HepG2 (cell line): ENCODE measurements at regions not wholly inside any gene's neighbourhood (a gene's known extent, or its start where the extent isn't known, plus 50 kb on each side); places are given as distances from the start of the nearest gene placed in this dataset.

ENCODE experiments used
- ATAC-seq: fragments of 200-7000 bp; cut with Tn5 transposase; 3 replicates; pipeline ENCODE4 v1.9.1; 2020; ENCODE audit warnings: mild to moderate bottlenecking, moderate library complexity
- BruUV-seq: library from RNA; stranded (reverse); fragments of 400-500 nt; replicated peaks from 2 replicates; lab custom pipeline; 2021; lab: Mats Ljungman, UMichigan
- CTCF ChIA-PET: fragments of 300-600 bp; formaldehyde crosslinking; extraction: SDS; loops from one replicate; lab custom pipeline; 2021; ENCODE audit warnings: low total read pairs, inconsistent platforms, low intra/inter-chr PET ratio; lab: Yijun Ruan, JAX
- POLR2A ChIA-PET: fragments of 350-600 bp; sonication (Branson Sonifier 250); formaldehyde crosslinking; loops from one replicate; lab custom pipeline; 2020; ENCODE audit warnings: antibody characterized with exemption, inconsistent platforms; lab: Yijun Ruan, JAX
- DNase-seq: peaks from one replicate; pipeline ENCODE4 v3.0.0-alpha.2; 2015; ENCODE audit warnings: low spot score
- FAIRE-seq: peaks from 3 replicates; lab custom pipeline; 2011; peaks lifted over from hg19 to GRCh38; lab: Jason Lieb, UNC
- H2AFZ ChIP-seq: one replicate; pipeline ENCODE4 v1.6.1; 2011; ENCODE audit warnings: low read length, inconsistent platforms
- H3K27ac ChIP-seq: fragments of 300-600 bp; 3 replicates; pipeline ENCODE4 v1.8.0; 2011; ENCODE audit warnings: mixed run types, mild to moderate bottlenecking, mixed read lengths, low read length, inconsistent platforms; ENCODE audit not compliant: insufficient read depth; ENCODE audit errors: extremely low read length
- H3K27me3 ChIP-seq, 2 experiments: fragments of 200-600 bp in 1 of 2; 2 replicates in 1 of 2; 3 replicates in 1 of 2; pipeline versions ENCODE4 v1.6.0 to v1.8.0; 2011; ENCODE audit warnings: low read length in 2 of 2, mild to moderate bottlenecking in 2 of 2, moderate library complexity in 2 of 2, inconsistent platforms in 1 of 2; ENCODE audit not compliant: insufficient read depth in 2 of 2, control insufficient read depth in 1 of 2
- H3K36me3 ChIP-seq, 2 experiments: fragments of 200-600 bp in 1 of 2; replicated peaks in 1 of 2; 2 replicates in 1 of 2; 3 replicates in 1 of 2; pipeline versions ENCODE4 v1.5.1 to v1.8.0; 2011; ENCODE audit warnings: low read length in 2 of 2, inconsistent platforms in 1 of 2; ENCODE audit not compliant: insufficient read depth in 2 of 2, control insufficient read depth in 1 of 2
- H3K4me1 ChIP-seq: 2 replicates; pipeline ENCODE4 v1.5.1; 2012; ENCODE audit warnings: low read length, inconsistent platforms; ENCODE audit not compliant: insufficient read depth
- H3K4me2 ChIP-seq: 2 replicates; pipeline ENCODE4 v1.6.0; 2011; ENCODE audit warnings: low read depth, low read length, inconsistent platforms
- H3K4me3 ChIP-seq, 3 experiments: fragments of 200-600 bp in 1 of 3; sonication (generic), shearing (Covaris generic) in 1 of 3; replicated peaks in 1 of 3; 2 replicates each; pipeline ENCODE4 v1.5.1; 2011 to 2016; ENCODE audit warnings: low read length in 3 of 3, inconsistent platforms in 2 of 3, low read depth in 2 of 3, mild to moderate bottlenecking in 2 of 3, control low read depth in 1 of 3, mixed read lengths in 1 of 3; ENCODE audit not compliant: insufficient read depth in 1 of 3
- H3K79me2 ChIP-seq: one replicate; pipeline ENCODE4 v1.6.1; 2011; ENCODE audit warnings: low read length, inconsistent platforms; ENCODE audit not compliant: insufficient read depth
- H3K9ac ChIP-seq: 2 replicates; pipeline ENCODE4 v1.6.0; 2011; ENCODE audit warnings: mild to moderate bottlenecking, low read depth, low read length, inconsistent platforms; ENCODE audit not compliant: insufficient read depth
- H3K9me3 ChIP-seq: 2 replicates; pipeline ENCODE4 v1.5.1; 2012; ENCODE audit warnings: mild to moderate bottlenecking, low read length
- H4K20me1 ChIP-seq: 2 replicates; pipeline ENCODE4 v1.6.0; 2011; ENCODE audit warnings: inconsistent platforms, mild to moderate bottlenecking, low read length, moderate library complexity; ENCODE audit not compliant: insufficient read depth
- FOSL2 ChIP-seq: sonication (generic); formaldehyde crosslinking; IDR thresholded peaks from 2 replicates; pipeline ENCODE4 v1.4.0; 2020; ENCODE audit warnings: missing genetic modification reagents
- HOXA3 ChIP-seq: sonication (generic); formaldehyde crosslinking; IDR thresholded peaks from 2 replicates; pipeline ENCODE4 v1.5.0; 2020; ENCODE audit warnings: missing genetic modification reagents
- ISL2 ChIP-seq: sonication (generic); formaldehyde crosslinking; IDR thresholded peaks from 2 replicates; pipeline ENCODE4 v1.5.0; 2020; ENCODE audit warnings: missing genetic modification reagents
- NFKB2 ChIP-seq: sonication (generic); formaldehyde crosslinking; IDR thresholded peaks from 2 replicates; pipeline ENCODE4 v1.4.0; 2020; ENCODE audit warnings: missing genetic modification reagents, borderline replicate concordance
- RFXANK ChIP-seq: IDR thresholded peaks from 2 replicates; pipeline ENCODE4 v1.6.1; 2016
- RFXAP ChIP-seq: sonication (generic); formaldehyde crosslinking; IDR thresholded peaks from 2 replicates; pipeline ENCODE4 v1.4.0; 2020; ENCODE audit warnings: missing genetic modification reagents, borderline replicate concordance
- THAP8 ChIP-seq: sonication (generic); formaldehyde crosslinking; IDR thresholded peaks from 2 replicates; pipeline ENCODE4 v1.5.1; 2020; ENCODE audit warnings: missing genetic modification reagents, mild to moderate bottlenecking, borderline replicate concordance
- ZNF253 ChIP-seq: sonication (generic); formaldehyde crosslinking; IDR thresholded peaks from 2 replicates; pipeline ENCODE4 v1.8.0; 2022; ENCODE audit warnings: mild to moderate bottlenecking, missing genetic modification reagents, borderline replicate concordance
- ZNF484 ChIP-seq: sonication (generic); formaldehyde crosslinking; IDR thresholded peaks from 2 replicates; pipeline ENCODE4 v1.5.1; 2020; ENCODE audit warnings: mild to moderate bottlenecking, low read depth, missing genetic modification reagents, borderline replicate concordance
- ZNF510 ChIP-seq: sonication (generic); formaldehyde crosslinking; IDR thresholded peaks from 2 replicates; pipeline ENCODE4 v1.4.0; 2020; ENCODE audit warnings: low read depth, mild to moderate bottlenecking, missing genetic modification reagents
- ZNF747 ChIP-seq: sonication (generic); formaldehyde crosslinking; IDR thresholded peaks from 2 replicates; pipeline ENCODE4 v1.8.1; 2023; ENCODE audit warnings: missing genetic modification reagents, mild to moderate bottlenecking, borderline replicate concordance
- WGBS: methylation state at CpG from one replicate; pipeline ENCODE4 v1.1.6; 2017; ENCODE audit warnings: low lambda C conversion rate; 5-methylcytosine and 5-hydroxymethylcytosine counted together
- in situ Hi-C: cut with HindIII; loops from 2 replicates; pipeline ENCODE4 v1.10.0; 2017; ENCODE audit warnings: low pct_unique_long_range_greater_than_20kb; ENCODE audit not compliant: extremely low pct_ligation_motif_present
- intact Hi-C: fragments of 100-400 bp; cut with micrococcal nuclease; formaldehyde crosslinking; loops from one replicate; pipeline ENCODE4 v1.10.0; 2022; ENCODE audit not compliant: unreplicated experiment
- TF ChIP-seq, protein P1 (sequence below): sonication (generic); formaldehyde crosslinking; IDR thresholded peaks from 2 replicates; pipeline ENCODE4 v1.5.1; 2020; ENCODE audit warnings: missing genetic modification reagents, mild to moderate bottlenecking, borderline replicate concordance

GRCh38 chr12:131505561-131505960, 205.3 kb upstream of the SFSWAP start:
- no peaks in the 10 kb centered on the region for H3K9me3 ChIP-seq
- ChIA-PET CTCF (no interaction called here), POLR2A (no interaction called here)
- H2AFZ ChIP-seq: no peak overlapping the region
- DNase-seq: no peak
- TF ChIP-seq FOSL2 (no peak), RFXAP (CRISPR knock-in tag) (no peak), NFKB2 (CRISPR knock-in tag) (no peak), ZNF484 (CRISPR knock-in tag) (no peak), RFXANK (CRISPR knock-in tag) (no peak), HOXA3 (no peak), ZNF747 (CRISPR knock-in tag) (no peak), THAP8 (CRISPR knock-in tag) (no peak), ZNF253 (CRISPR knock-in tag) (no peak), ISL2 (CRISPR knock-in tag) (no peak), ZNF510 (no peak)
- TF ChIP-seq, protein P1, sequence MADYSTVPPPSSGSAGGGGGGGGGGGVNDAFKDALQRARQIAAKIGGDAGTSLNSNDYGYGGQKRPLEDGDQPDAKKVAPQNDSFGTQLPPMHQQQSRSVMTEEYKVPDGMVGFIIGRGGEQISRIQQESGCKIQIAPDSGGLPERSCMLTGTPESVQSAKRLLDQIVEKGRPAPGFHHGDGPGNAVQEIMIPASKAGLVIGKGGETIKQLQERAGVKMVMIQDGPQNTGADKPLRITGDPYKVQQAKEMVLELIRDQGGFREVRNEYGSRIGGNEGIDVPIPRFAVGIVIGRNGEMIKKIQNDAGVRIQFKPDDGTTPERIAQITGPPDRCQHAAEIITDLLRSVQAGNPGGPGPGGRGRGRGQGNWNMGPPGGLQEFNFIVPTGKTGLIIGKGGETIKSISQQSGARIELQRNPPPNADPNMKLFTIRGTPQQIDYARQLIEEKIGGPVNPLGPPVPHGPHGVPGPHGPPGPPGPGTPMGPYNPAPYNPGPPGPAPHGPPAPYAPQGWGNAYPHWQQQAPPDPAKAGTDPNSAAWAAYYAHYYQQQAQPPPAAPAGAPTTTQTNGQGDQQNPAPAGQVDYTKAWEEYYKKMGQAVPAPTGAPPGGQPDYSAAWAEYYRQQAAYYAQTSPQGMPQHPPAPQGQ (CRISPR knock-in tag): no peak
- BruUV-seq: no TSS peak
- in situ Hi-C loops: no loop called here
- FAIRE-seq: no peak
- H3K4me3 ChIP-seq: no peak overlapping the region
- no peaks in the 10 kb centered on the region for H3K36me3 ChIP-seq
- H3K4me2 ChIP-seq: no peak overlapping the region
- H3K9ac ChIP-seq: no peak overlapping the region
- no peak overlapping the region for H3K27ac ChIP-seq
- no peaks in the 10 kb centered on the region for H3K4me1 ChIP-seq
- H3K27me3 ChIP-seq: peaks cover 2 to 28% of the 10 kb centered on the region in 2 experiments; a peak in 4 of 5 replicates
- H3K79me2 ChIP-seq: no peaks in the 10 kb centered on the region
- 42% methylated on average over 5 of the region's 9 CpGs for WGBS
- no peak for ATAC-seq
- no peaks in the 10 kb centered on the region for H4K20me1 ChIP-seq
- intact Hi-C loops: no loop called here
